ENCODE measurements at regions not wholly inside any gene's neighbourhood (a gene's known extent, or its start where the extent isn't known, plus 50 kb on each side); places are given as distances from the start of the nearest gene placed in this dataset.
A peak's percentile ranks its signal among the peaks of the same experiment; 100 is the strongest.
"Not testable (repeated sequence)": the region's sequence is repeated elsewhere in the genome, so short reads cannot be mapped to it uniquely, and the experiment has no call there.

DNA sequence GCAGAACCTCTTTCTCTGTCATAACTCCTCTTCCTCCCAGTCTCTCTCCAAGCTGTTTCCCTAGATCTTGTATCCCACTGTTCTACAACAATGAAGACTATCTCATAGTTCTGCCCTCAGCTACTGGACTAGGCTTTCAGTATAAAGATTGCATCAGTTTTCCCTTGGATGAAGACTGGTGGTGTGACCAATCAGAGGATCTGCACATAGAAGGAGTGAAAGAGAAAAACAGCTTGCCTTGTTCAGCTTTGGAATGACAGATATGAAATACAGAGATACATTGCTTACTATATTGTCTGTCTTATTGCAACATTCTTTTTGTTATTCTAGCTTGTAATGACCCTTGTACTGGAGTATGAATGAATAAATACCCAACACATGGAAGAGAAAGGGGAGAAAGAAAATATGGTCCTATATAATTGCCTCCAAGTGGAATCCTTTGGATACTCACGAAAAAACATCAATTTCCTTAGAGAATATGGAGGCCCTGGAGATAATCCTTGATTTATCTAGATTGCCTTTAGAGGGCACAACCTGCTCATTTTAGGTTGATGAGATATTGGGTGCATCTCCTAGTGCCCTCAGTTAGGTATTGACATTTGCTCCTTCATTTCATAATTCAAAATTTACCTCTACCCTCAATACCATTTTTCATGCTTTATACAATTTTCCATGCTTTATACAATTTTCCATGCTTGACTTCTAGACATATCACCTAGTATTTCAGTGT is 395.8 kb downstream of the NAF1 start:
- intact Hi-C loops (cut with micrococcal nuclease; ENCODE audit: unreplicated experiment): no loop called here
- no peak overlapping the region for H3K4me3 ChIP-seq (ENCODE audit: low read depth, low read length, poor library complexity, severe bottlenecking)
- no peak for TF ChIP-seq EZH2phosphoT487 (IDR thresholded peaks at IDR 0.05; ENCODE audit: borderline replicate concordance, low read depth, low read length)
- TF ChIP-seq, protein P1, sequence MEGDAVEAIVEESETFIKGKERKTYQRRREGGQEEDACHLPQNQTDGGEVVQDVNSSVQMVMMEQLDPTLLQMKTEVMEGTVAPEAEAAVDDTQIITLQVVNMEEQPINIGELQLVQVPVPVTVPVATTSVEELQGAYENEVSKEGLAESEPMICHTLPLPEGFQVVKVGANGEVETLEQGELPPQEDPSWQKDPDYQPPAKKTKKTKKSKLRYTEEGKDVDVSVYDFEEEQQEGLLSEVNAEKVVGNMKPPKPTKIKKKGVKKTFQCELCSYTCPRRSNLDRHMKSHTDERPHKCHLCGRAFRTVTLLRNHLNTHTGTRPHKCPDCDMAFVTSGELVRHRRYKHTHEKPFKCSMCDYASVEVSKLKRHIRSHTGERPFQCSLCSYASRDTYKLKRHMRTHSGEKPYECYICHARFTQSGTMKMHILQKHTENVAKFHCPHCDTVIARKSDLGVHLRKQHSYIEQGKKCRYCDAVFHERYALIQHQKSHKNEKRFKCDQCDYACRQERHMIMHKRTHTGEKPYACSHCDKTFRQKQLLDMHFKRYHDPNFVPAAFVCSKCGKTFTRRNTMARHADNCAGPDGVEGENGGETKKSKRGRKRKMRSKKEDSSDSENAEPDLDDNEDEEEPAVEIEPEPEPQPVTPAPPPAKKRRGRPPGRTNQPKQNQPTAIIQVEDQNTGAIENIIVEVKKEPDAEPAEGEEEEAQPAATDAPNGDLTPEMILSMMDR (conservative IDR thresholded peaks at IDR 0.05; ENCODE audit: low read length): 0 out of 2 replicates have a peak, but pooled peaks have one; percentile 17
- no peak overlapping the region for H3K4me2 ChIP-seq (ENCODE audit: low read length)
- H3K27ac ChIP-seq (ENCODE audit: low read depth, low read length, poor library complexity, severe bottlenecking): no peak overlapping the region
- no peak overlapping the region for H2AFZ ChIP-seq (ENCODE audit: low read length)
- ChIA-PET CTCF (ENCODE audit: unreplicated experiment) (no interaction called here), POLR2A (no interaction called here)
- H3K79me2 ChIP-seq (ENCODE audit: insufficient read depth, low read depth, low read length): no peaks in the 10 kb centered on the region
- BruUV-seq (replicated peaks): no TSS peak
- H4K20me1 ChIP-seq (ENCODE audit: insufficient read depth, low read length): no peaks in the 10 kb centered on the region
- H3K9me2 ChIP-seq (ENCODE audit: insufficient read depth, low read length): no peaks in the 10 kb centered on the region
- no peaks in the 10 kb centered on the region for H3K4me1 ChIP-seq (ENCODE audit: insufficient read depth, low read length, poor library complexity, severe bottlenecking)
- H3K9me3 ChIP-seq (ENCODE audit: low read length): no peaks in the 10 kb centered on the region
- H3K36me3 ChIP-seq (ENCODE audit: insufficient read depth, low read length): no peaks in the 10 kb centered on the region
- DNase-seq (ENCODE audit: low spot score): peak; percentile 1

DNA sequence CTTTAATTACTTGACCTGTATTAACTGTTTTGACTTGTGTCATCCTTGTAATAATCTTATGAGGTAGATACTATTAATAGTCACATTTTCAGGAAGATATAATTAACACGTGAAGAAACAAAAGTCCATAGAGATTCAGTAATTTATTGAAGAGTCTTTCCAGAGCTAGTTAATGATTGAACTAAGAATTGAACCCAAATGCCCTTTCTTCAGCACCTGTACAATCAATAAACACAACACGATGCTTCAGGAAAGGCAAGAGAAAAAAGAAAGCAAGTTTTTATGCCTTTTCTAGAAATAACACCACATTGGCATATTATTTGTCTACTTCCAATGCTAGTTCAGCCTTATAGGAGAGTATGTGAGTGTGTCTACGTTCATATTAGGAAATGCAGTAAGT is 399.6 kb downstream of the NAF1 start:
- DNase-seq (ENCODE audit: low spot score): no peak
- POLR2A ChIA-PET: no interaction called here
- Histone ChIP-seq H2AFZ (ENCODE audit: low read length) (no peak overlapping the region), H4K20me1 (ENCODE audit: insufficient read depth, low read length) (no peaks in the 10 kb centered on the region), H3K4me3 (ENCODE audit: low read depth, low read length, poor library complexity, severe bottlenecking) (no peak overlapping the region), H3K79me2 (ENCODE audit: insufficient read depth, low read depth, low read length) (no peaks in the 10 kb centered on the region), H3K4me1 (ENCODE audit: insufficient read depth, low read length, poor library complexity, severe bottlenecking) (no peaks in the 10 kb centered on the region), H3K9me2 (ENCODE audit: insufficient read depth, low read length) (no peaks in the 10 kb centered on the region), H3K9me3 (ENCODE audit: low read length) (no peaks in the 10 kb centered on the region), H3K4me2 (ENCODE audit: low read length) (no peak overlapping the region), H3K36me3 (ENCODE audit: insufficient read depth, low read length) (no peaks in the 10 kb centered on the region), H3K27ac (ENCODE audit: low read depth, low read length, poor library complexity, severe bottlenecking) (no peak overlapping the region)
- CTCF ChIA-PET (ENCODE audit: unreplicated experiment): no interaction called here
- no TSS peak for BruUV-seq (replicated peaks)
- intact Hi-C loops (cut with micrococcal nuclease; ENCODE audit: unreplicated experiment): no loop called here
- TF ChIP-seq, protein P1 (conservative IDR thresholded peaks at IDR 0.05; ENCODE audit: low read length): no peak
- TF ChIP-seq EZH2phosphoT487 (IDR thresholded peaks at IDR 0.05; ENCODE audit: borderline replicate concordance, low read depth, low read length): no peak

DNA sequence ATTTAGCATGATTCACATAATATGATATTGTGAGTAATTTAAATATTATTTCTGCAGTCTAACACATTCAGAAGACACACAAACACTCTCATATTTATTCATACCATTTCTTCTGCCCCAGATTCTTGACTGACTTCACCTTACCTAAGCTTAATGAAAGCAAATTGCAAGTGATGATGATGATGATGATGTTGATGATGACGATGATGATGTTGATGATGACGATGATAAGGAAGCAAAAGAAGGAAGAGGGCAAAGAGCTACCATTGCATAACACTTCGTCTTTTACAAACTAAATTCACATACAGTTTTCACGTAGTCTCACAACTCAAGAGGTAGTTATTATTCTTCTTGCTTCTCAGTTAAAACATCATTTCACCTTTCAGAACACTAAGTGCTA is 404.7 kb downstream of the NAF1 start:
- intact Hi-C loops (cut with micrococcal nuclease; ENCODE audit: unreplicated experiment): no loop called here
- no peaks in the 10 kb centered on the region for H3K79me2 ChIP-seq (ENCODE audit: insufficient read depth, low read depth, low read length)
- no TSS peak for BruUV-seq (replicated peaks)
- H3K9me2 ChIP-seq (ENCODE audit: insufficient read depth, low read length): no peaks in the 10 kb centered on the region
- no peaks in the 10 kb centered on the region for H4K20me1 ChIP-seq (ENCODE audit: insufficient read depth, low read length)
- DNase-seq (ENCODE audit: low spot score): no peak
- no peak overlapping the region for H3K4me2 ChIP-seq (ENCODE audit: low read length)
- H3K4me3 ChIP-seq (ENCODE audit: low read depth, low read length, poor library complexity, severe bottlenecking): no peak overlapping the region
- no peaks in the 10 kb centered on the region for H3K36me3 ChIP-seq (ENCODE audit: insufficient read depth, low read length)
- H3K9me3 ChIP-seq (ENCODE audit: low read length): no peaks in the 10 kb centered on the region
- no peaks in the 10 kb centered on the region for H3K4me1 ChIP-seq (ENCODE audit: insufficient read depth, low read length, poor library complexity, severe bottlenecking)
- H3K27ac ChIP-seq (ENCODE audit: low read depth, low read length, poor library complexity, severe bottlenecking): no peak overlapping the region
- H2AFZ ChIP-seq (ENCODE audit: low read length): no peak overlapping the region
- POLR2A ChIA-PET: no interaction called here
- CTCF ChIA-PET (ENCODE audit: unreplicated experiment): no interaction called here
- no peak for TF ChIP-seq EZH2phosphoT487 (IDR thresholded peaks at IDR 0.05; ENCODE audit: borderline replicate concordance, low read depth, low read length)
- TF ChIP-seq, protein P1 (conservative IDR thresholded peaks at IDR 0.05; ENCODE audit: low read length): no peak

DNA sequence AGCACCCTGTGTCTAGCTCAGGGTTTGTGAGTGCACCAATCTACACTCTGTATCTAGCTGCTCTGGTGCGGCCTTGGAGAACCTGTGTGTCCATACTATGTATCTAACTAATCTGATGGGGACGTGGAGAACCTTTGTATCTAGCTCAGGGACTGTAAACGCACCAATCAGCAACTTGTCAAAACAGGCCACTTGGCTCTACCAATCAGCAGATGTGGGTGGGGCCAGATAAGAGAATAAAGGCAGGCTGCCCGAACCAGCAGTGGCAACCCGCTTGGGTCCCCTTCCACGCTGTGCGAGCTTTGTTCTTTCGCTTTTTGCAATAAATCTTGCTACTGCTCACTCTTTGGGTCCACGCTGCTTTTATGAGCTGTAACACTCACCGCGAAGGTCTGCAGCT is 426.5 kb downstream of the NAF1 start:
- H3K9me3 ChIP-seq (ENCODE audit: low read length); CTCF ChIA-PET (ENCODE audit: unreplicated experiment); BruUV-seq (replicated peaks); H2AFZ ChIP-seq (ENCODE audit: low read length); POLR2A ChIA-PET; intact Hi-C loops (cut with micrococcal nuclease; ENCODE audit: unreplicated experiment); H4K20me1 ChIP-seq (ENCODE audit: insufficient read depth, low read length); H3K79me2 ChIP-seq (ENCODE audit: insufficient read depth, low read depth, low read length); H3K4me3 ChIP-seq (ENCODE audit: low read depth, low read length, poor library complexity, severe bottlenecking); H3K4me1 ChIP-seq (ENCODE audit: insufficient read depth, low read length, poor library complexity, severe bottlenecking); H3K4me2 ChIP-seq (ENCODE audit: low read length); H3K9me2 ChIP-seq (ENCODE audit: insufficient read depth, low read length); H3K27ac ChIP-seq (ENCODE audit: low read depth, low read length, poor library complexity, severe bottlenecking); H3K36me3 ChIP-seq (ENCODE audit: insufficient read depth, low read length); DNase-seq (ENCODE audit: low spot score): not testable (repeated sequence)
